Dedifferentiated amniotic fluid mesenchymal stem cell (primary cell): ENCODE measurements at regions not wholly inside any gene's neighbourhood (a gene's known extent, or its start where the extent isn't known, plus 50 kb on each side); places are given as distances from the start of the nearest gene placed in this dataset.

Experiments
- DNase-seq: peaks from one replicate; pipeline ENCODE4 v3.0.0-alpha.2; 2016; ENCODE audit errors: extremely low spot score

DNA sequence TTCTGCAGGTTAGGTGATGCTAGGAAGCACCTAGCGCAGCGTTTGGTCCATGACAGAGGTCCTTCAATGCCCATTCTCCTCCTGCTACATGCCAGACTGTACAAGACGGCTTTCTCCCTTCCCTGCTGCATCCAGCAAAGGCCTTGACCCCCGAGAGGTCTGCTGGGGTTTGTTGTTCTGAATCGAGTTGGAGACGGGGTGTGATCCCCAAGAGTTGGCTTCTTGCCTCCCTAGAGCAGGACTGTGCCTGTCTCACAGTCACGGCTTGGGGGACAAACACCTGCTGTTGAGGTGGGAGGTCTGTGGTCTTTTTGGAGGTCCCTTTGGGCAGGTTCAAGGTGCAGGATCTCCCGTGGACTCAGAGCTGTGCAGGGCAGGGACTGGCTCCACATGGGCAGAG lies 352.3 kb upstream of the B3GAT1 start:
- DNase-seq, result no peak

DNA sequence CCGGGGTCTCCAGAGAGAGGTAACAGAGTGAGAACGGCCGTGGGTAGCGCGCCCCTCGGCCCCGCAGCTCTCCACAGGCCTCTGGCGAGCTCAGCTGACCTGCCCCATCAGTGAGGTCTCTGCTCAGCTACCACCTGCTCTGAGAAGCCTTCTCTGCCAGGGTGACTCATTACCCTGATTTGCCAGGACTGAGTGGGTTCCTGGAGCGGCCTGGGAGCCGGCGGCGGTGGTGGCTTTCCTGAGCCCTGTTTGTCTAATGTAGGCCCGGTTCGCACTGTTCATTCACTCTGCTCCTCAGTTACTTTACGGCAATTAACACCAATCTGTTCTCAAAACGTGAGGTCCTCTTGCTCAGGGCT lies 351.0 kb upstream of the B3GAT1 start:
- no peak for DNase-seq

DNA sequence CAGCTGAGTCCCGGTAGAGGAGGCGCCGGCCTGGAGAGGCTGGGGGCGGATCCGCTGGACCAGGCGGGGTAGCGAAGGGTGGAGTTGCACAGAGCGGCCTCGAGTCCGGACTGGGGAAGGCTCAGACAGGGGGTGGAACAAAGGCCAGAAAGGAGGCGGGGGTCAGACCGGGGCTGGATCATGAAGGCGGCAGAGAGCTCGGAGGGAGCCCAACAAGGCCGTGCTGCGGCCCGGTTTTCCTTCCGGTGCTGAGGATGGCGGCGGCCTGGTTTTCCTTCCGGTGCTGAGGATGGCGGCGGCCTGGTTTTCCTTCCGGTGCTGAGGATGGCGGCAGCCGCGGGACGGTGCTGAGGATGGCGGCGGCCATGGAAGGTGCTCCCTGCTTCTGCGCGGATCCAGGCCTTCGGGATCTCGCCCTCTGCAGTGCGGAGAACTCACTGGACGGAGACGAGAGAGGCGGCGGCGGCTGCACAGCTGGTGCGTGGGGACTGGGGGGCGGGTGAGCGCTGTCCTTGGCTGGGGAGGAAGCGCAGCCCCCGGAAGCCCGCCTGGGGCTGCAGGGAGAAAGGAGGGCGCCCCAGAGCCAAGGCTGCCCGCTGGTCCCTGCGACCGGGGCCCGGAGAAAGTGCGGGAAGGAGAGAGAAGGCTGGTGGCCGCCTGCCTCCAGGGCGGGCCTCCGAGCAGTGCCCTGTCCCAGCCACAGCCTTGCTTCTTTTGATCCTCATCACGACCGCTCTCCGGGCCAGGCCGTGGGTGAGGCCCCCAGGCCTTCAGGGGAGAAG lies 350.4 kb upstream of the B3GAT1 start:
- DNase-seq, result no peak

DNA sequence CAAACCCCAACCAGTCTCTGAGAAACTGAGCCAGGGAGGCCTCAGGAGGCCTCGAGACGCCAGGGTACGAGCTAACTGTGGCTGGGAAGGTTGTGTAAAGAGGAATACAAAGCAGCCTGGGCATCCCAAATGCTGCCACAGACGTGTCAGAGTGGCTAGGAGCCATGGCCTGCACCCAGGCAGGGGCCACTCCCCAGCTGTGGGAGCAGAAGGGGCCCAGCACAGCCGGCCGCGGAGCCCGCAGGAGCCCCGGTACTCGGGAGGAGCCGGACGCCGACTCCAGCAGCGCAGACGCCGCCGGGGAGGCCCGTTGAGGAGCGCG lies 349.8 kb upstream of the B3GAT1 start:
- DNase-seq, result no peak

DNA sequence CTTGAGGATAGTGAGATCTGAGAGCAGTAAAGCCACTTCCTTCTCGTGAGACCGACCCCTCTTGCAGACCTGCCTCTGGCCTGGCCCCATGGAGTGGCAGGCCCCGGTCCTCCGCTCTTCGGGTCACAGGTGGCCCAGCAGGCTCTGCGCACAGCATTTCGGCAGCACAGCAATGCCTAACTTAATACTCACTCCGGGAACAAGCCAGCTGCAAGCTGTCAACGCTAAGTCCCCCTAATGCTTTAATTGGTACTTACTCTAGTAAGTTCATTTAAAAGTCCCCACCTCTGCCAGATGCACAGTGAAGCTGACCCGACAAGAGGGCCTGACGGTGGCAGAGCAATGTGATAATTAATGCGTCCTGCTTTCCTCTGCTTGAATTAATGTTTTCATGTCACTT lies 349.3 kb upstream of the B3GAT1 start:
- no peak for DNase-seq

DNA sequence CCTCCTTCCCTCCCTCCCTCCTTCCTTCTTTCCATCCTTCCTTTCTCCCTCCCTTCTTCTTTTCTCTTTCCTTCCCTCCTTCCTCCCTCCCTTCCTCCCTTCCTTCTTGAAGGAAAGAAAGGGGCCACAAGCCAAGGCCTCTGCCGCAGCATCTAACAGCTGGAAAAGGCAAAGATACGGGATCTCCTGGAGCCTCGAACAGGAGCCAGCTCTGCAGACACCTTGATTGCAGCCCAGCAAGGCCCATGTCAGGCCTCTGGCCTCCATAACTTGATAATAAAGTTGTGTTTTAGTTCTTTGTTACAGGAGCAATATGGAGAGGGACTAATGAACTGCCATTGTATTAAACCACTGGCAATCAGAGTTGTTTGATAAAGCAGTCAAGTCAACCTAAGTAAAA lies 348.9 kb upstream of the B3GAT1 start:
- DNase-seq, result no peak

DNA sequence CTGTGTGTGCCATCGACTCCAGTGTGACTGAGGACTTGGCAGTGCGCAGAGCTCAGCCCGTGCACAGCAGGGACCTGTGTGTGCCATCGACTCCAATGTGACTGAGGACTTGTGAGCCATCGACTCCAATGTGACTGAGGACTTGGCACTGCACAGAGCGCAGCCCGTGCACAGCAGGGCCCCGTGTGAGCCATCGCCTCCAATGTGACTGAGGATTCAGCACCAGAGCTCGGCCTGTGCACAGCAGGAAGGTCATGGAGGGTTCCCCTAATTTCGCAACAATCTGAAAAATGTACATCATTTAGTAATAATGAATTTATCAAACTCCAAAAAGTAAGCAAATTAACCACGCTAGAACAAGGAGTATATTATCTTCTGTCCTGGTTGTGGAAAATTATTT lies 348.3 kb upstream of the B3GAT1 start:
- no peak for DNase-seq

DNA sequence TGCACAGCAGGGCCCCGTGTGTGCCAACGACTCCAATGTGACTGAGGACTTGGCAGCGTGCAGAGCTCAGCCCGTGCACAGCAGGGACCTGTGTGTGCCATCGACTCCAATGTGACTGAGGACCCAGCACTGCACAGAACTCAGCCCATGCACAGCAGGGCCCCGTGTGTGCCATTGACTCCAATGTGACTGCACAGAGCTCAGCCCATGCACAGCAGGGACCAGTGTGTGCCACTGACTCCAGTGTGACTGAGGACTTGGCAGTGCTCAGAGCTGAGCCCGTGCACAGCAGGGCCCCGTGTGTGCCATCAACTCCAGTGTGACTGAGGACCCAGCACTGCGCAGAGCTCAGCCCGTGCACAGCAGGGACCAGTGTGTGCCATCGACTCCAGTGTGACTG lies 347.8 kb upstream of the B3GAT1 start:
- DNase-seq, result no peak

DNA sequence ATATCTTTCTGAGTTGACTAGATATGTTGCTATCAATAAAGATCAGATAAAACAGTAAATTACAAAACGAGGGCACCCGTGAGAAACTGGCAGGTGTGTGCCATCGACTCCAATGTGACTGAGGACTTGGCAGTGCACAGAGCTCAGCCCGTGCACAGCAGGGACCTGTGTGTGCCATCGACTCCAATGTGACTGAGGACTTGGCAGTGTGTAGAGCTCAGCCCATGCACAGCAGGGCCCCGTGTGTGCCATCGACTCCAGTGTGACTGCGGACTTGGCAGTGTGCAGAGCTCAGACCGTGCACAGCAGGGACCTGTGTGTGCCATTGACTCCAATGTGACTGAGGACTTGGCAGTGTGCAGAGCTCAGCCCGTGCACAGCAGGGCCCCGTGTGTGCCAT lies 347.2 kb upstream of the B3GAT1 start:
- DNase-seq, result no peak

DNA sequence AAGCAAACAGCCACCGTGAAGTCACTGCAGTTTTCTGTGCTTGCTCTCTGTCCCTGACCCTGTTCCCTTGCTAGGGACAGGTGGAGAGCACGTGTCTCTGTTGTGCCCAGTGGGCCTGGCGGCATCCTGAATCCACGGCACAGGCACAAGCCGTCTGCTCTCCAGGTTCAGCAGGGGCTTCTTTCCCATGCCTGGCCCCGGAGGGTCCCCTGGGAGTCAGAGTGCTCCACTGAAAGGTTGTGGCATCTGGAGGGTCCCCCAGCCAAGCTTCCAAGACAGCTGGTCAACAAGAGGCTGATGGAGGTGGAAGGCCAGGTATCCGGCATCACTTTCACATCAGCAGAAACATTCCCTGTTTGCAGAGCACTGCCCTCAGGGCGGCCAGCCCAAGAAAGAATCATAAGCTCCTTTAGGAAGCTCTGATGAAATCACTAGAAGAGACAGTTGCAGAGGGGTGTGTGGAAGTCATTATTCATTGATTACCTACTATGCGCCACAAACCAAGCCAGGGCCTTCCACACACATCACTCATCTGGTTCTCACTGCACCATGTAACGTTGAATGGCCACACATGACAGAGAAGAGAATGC lies 346.4 kb upstream of the B3GAT1 start:
- DNase-seq, result no peak

DNA sequence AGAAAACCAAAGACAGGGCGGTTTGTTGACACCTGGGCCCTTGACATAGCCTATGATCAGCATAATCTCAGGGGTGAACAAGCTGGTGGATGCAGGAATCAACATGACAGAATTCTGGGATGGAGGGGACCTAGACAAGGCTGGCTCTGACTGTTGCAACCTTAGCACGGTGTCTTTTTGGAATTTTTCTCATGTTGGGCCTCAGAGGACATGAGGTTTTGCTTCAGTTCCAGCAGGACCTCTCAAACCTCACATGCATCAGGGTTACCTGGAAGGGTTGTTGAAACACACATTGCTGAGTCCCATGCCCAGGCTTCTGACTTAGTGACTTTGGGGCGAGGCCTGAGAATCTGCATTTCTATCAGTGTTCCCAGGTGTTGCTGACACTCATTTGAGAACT lies 345.6 kb upstream of the B3GAT1 start:
- no peak for DNase-seq

DNA sequence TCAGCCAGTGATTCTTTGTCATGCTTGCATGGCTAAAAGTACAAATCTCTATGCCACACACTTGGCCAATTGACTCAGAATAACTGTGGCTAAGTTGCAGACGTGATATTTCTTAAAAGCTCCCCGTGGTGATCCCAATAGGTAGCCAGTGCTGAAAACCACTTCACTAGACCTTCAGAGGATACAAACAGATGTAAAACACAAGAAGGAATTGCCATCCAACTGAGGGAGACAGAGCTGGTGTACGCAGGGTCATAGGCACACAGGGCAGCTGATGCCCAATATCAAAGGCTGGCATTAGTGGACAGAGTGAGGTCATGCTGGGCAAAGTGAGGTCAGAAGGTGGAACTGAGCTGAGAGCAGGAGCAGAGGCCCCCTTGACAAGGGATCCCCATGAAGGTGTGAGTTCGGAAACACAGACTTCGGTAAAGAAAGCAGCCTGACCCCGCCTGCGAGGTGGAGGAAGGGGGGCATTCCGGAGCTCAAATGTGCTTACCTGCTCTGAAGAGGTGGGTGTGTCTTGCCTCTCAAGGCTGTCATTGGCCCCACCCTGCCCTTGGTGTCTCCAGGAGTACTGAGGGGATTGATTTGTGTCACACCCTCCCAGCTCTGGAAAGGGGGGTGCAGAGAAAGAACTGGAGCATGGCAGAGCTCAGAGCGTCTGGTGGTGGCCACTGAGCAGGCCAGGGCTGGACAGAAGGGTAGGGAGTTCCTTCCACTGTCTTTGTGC lies 344.9 kb upstream of the B3GAT1 start:
- no peak for DNase-seq

DNA sequence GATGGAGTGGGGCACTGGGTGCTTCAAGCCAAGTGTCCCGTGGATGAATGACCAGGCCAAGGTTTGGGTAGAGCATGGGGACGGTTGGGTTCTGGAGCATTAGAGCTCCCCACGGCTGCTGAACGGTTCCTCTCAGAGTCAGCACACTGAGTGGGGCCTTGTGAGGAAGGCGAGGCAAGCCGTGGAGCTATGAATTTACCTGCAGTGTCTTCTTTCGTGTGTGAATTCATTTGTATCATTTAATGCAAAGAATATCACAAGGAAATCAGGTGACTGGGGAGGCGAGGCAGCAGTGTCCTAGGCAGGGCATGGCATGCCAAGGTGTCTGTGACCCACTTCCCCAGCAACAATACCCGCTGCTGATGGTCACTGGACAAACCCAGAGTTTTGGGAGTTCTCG lies 343.5 kb upstream of the B3GAT1 start:
- no peak for DNase-seq

DNA sequence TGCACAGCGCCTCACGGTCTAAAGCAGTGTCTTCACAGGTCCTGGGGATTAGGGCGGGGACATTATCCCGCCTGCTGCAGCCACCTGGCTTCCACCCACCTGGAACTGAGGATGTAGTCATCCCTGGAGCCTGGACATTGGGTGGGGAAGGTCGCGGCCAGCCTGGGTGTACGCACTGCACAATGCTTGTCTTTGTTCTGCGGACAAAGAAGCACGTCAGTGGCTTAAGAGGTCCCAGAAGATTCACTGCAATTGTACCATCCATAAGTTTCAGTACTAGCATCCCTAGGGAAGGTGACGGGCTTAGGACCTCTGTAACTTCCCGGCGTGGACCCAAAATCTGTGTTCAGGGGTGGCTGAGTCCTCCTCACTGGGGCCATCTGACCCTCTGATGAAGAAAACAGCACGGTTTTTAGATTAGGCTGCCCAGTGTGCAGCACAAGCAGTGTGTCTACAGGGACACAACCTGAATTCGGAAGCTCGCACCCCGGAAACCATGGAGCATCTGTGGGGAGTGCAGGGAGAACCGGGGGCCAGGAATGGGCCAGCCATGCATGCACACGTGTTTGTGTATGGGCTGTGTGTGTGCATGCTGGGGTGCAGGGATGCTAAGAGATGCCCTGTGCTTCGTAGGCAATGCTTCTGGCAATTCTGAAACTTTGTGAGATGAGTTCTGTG lies 342.6 kb upstream of the B3GAT1 start:
- no peak for DNase-seq

DNA sequence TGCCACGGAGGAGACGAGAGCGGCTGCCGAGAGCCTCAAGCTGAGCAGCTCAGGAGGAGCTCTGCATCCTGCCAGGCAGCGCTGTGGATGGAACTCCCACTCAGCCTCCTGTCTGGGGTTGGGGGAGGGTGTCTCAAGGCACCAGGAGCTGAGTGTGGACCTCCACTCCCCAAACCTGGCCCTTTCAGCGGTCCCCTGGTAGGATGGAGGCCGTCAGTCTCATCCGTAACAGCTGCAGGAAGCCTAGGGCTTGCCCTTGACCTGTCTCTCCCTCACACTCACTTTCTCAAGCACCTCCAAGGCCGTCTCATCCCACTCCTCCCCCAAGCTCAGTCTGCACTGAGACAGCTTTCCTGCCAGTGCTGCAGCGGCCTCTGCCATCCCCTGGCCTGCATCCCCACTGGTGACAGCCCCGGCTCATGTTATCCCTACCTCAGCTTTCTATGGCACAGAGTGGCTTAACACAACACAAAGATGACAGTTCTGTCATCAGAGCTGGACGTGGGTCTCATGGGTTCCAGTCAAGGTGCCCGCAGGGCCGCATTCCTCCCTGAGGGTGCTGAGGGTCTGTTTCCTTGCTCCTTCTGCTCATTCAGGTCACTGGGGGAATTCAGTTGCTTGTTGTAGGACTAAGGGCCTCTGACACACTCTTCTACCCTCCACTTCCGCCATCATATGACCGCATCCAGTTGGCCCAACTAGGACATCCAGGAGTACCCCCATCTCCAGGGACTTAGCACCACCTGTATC lies 341.9 kb upstream of the B3GAT1 start:
- DNase-seq, result no peak

DNA sequence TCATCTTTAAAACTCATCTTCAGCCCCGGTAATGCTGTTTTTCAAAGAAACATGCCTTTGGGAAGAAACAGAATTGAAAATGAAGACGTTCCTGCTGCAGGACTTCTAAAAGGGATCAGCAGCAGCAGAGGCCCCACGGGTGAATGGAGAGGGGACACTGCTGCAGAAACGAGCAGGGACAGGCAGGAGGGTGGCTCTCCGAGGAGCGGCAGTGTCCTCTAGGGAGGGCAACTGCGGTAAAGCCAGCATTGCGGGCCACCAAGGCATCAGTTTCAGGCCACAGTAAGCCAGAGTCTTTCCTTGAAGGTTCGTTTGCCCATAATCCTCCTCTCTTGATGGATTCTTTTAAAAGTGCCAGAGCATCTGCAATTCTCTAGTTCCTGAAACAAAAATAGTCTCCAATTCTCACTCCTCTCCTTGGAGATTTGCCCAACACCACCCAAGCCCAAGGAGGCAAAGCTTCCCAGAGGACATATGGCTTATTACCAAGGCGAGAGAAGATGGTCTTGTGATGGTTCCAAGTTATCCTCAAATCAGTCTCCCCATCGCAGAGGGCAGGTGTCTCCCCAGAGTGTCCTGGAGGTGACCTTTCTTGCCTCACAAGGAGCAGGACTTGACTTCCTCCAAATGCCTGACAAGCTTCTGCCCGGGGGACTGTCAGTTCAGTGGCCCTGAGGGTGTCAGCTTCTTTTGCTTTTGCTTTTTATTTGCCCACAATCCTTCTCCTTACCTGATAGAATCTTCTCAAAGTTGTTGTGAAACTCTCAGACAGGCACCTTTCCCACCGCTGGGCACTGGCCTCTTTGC lies 341.1 kb upstream of the B3GAT1 start:
- no peak for DNase-seq

DNA sequence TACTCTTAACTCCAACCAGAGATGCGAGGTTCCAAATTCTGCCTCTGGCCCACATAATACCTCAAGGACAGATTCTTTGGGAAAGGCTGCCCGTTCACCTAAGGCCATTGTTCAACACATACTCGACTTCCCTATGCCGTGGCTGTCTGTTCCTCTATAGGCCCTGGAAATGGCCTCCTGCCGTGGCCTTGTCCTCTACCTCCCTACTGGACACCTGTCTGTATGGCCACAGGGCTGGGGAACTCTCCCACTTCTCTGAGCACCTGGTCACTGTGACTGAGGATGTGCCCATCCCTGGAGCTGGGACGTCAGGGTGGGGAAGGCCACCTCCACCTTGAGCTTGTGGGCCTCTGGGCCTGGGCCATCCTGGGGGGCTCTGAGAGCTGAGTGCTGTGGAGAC lies 340.5 kb upstream of the B3GAT1 start:
- DNase-seq, result no peak

DNA sequence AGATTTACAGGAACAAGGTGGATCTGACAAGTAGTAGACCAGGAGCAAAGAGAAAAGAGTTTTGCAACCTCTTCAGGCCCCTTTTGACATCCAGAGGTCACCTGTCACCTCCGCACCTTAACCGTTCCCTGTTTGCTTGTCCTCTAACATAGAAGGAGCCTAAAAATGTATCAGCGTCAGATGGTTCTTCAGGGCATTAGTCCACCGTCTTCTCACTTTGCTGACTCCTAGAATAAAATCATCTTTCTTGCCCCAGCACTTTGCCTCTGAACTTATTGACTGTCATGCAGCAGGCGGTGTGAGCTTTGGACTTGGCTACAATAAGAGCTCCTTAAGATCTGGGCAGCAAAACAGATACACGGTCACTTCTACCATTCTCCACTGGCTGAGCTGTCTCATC lies 339.7 kb upstream of the B3GAT1 start:
- DNase-seq, result no peak

DNA sequence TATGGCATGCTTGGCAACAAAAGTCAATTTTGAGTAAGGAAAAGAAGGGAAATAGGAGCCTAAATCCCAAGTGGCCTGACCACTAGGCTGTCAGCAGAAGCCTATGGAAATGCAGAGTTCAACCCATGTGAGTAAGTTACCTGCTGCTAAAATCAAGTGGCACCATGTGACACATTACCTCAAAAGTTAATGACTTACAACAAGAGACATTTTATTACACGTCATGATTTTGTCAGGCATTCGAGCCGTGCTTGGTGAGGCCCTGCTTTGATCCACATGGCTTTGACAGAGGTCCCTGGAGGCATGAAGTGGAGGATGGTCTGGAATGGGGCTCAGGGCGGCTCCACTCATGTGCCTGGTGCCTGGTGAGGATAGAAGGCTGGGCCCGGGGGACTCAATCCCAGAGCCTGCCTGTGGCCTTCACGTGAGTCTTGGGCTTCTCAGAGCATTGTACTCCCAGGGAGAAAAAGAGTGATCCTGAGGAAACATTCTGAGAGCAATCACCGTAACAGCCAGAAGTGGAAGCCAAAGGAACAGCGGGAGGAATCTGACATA lies 339.1 kb upstream of the B3GAT1 start:
- no peak for DNase-seq

DNA sequence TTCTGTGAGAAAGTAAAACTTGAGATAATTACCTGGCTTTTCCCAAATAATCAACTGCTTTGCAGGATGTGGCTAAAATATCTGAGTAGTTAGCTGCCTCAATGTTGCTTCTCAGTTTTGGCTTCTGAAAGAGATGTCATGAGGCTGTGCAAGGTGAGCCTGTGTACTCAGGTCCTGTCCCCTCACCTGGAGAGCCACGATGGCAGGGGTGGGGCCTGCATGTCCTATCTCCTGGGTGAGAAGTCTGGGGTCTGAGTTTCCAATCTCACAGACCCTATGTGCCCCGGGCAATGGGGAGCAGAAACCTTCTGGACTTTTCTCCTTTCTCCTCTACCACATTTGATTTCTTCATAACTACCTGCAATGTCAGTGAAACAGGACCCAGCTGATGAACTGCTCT lies 338.6 kb upstream of the B3GAT1 start:
- no peak for DNase-seq
